SW 1271 (cell line): ENCODE measurements at regions not wholly inside any gene's neighbourhood (a gene's known extent, or its start where the extent isn't known, plus 50 kb on each side); places are given as distances from the start of the nearest gene placed in this dataset.

Source experiments
- DNase-seq, 2 experiments: peaks; one replicate each; lab custom pipeline; 2025; lab: John Stamatoyannopoulos, UW

DNA sequence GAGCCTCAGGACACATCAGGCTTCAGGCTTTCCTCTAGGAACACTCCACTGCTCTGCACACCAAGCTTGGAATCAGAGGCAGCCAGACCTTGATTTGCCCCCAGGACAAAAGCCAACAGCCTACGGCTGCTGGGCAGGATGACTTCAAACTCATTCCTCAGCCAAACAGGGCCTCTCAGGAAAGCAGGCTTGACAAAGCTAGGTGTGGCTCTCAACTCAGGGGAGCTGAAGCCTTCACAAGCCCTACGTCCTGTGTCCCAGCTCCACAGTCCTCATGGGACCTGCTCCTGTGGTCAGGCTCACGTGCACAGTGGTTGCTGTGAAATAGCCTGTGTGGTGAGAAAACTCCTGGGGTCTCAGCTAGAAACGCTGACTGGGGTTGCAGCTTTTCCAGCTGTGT is 398.9 kb upstream of the ZNF507 start:
- DNase-seq: no peak

DNA sequence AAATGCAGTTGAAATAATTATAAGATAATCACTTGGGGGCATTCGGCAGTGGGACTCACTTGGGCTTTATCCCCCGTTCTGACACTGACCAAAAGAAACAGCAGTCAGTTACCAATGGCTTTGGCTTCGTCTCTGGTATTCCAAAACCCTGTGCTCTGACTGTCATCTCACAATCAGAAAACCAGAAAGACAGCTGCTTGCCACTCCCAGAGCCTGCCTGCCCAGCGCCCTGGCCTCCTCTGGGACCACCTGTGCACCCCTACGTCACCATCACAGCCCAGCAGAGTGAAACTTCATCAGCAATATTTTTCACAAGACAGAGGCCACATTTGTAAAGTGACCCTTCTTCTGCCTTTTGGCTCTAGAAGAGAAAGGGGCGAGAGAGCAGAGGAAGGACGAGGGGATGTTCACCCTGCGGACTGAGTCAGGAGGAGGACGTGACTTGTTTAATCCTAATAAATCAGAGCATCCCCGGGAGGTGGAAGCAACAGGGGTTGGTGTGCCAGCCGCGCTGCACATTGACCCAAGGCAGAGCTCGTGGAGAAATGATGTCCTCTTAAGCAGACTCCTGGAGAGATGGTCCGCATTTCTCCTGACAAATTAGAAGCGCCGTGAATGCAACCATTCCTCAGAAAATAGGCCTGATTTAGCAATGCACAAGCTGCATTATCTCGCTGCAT is 397.8 kb upstream of the ZNF507 start:
- DNase-seq: no peak

DNA sequence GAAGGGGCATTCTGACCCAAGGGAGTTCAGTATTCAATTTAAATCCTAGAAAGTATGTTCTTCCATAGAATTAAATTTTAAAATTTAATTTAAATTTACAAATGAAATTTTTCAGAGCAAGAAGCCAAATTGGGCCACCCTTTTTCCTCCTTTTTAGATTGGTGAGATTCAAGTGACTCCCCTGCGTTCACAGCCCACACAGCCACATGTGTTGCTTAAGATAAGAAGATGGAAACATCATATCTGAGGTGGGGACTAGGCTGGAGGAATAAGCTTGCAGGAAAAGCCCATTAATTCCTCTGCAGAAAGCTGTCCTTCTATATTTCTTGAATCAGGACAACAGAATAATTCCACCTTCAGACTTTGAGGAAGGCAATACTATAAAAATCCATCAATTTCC is 392.7 kb upstream of the ZNF507 start:
- DNase-seq: no peak

- DNase-seq: no peak
Measured at GRCh38 chr19:31955061-31955460, 390.3 kb upstream of the ZNF507 start.

DNA sequence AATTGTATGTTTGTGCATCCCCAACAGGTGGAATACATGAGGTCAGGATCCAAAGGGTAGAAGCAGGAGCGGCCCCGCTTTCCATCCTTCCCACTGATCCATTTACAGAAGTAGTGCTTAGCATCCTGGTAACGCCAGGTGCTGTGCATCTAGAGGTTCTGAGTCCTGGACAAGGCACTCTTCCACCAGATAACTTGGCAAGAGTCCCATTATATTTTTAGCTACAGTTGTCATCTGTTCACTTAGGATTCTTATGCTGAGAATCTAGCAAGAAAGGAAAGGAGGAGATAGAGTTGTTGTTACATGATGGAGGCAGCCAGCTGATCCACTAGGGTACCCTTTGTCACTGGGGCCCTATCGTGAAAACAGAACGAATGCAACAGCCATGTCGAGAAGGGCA is 389.5 kb upstream of the ZNF507 start:
- no peak for DNase-seq

DNA sequence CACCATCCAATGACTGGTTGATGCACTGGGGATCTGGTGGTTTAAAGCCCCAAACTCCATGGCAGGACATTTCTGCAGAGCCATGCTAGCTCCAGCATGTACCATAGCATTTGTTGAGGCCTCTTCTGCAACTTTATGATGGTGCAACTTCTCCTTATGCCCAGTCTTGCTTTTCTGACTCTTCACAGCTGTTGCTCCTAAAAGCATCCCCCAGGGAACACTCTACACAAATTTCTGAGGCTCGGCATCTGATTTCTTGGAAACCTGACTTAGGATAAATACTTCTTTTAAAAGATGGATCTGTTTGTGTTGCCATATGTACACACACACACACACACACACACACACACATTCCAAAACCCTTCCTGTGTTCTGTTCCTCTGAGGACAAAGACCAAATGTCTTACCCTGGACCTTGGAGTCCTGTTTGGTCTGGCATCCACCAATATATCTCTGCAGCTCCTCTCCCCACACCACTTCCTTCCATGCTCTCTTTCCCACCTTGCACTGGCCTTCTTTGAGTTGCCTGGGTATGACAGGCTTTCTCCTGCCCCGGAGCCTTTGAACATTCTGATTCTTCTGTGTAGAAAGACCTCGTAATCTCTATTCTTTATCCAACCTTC is 388.5 kb upstream of the ZNF507 start:
- DNase-seq: no peak

GRCh38 chr19:31957711-31958110 is 387.7 kb upstream of the ZNF507 start:
- DNase-seq: no peak

GRCh38 chr19:31959527-31960018 is 385.8 kb upstream of the ZNF507 start:
- DNase-seq: no peak

GRCh38 chr19:31960474-31960873 is 384.9 kb upstream of the ZNF507 start:
- no peak for DNase-seq

- DNase-seq: no peak
Measured at GRCh38 chr19:31961191-31961590, 384.2 kb upstream of the ZNF507 start.

GRCh38 chr19:31961667-31962066 is 383.7 kb upstream of the ZNF507 start:
- DNase-seq: no peak

GRCh38 chr19:31962561-31962996 is 382.8 kb upstream of the ZNF507 start:
- no peak for DNase-seq

DNA sequence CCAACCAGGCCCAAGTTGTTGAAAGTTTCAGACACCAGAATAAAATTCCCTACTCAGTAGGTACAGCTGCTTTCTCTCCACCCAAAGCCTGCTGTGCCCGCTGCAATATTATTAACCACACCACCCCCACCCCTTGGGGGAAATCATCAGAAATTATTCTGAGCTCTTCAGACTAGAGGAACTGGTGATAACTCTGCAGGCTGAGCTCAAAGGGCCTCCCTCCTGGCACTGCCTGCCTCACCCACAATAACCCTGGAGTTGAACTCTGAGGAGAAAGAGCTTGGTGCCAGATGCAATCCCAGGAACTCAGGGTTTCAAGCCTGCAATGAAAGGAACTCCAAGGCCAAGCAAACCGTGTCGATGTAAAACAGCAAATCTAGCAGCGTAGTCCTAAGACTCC is 381.7 kb upstream of the ZNF507 start:
- DNase-seq: no peak

GRCh38 chr19:31969016-31969415 is 376.4 kb upstream of the ZNF507 start:
- no peak for DNase-seq

DNA sequence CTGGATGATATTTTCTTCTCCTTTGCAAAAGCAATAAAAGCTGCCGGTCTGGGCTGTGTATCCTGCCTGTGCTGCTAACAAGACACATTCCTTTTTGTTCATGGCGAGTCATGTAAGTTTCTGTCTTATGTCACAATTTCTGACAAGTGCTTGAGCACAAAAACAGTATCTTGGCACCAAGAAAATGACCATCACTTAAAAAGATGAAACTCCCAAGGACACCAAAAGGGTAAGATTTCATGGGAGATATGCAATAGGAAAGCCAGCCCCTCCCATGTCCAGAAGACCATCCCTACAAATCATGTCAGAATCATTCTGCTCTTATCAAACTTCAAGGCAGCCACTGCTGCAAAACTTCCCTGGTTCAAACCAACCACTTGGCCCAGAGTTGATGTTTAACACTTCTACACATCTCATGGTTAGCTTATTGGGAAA is 375.4 kb upstream of the ZNF507 start:
- no peak for DNase-seq

- no peak for DNase-seq
Measured at GRCh38 chr19:31974290-31974689, 371.1 kb upstream of the ZNF507 start.

DNA sequence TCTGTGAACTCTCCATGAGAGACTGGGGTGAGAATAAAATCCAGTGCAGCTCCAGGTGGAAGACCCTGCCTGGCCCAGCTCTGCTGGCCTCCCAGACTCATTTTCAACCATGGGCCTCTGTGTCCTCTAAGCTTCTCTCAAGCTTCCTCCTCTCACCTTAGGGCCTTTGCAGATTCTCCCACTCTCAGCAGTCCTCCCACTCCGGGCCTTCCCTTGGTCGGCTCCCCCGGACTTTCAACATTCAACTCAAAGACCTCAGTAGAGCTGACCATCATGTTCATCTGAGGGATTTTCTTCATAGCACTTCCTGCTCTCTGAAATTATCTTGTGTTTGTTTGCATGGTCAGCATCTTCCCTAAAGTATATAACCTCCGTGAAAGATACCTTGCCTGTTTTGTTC is 370.5 kb upstream of the ZNF507 start:
- DNase-seq: no peak

DNA sequence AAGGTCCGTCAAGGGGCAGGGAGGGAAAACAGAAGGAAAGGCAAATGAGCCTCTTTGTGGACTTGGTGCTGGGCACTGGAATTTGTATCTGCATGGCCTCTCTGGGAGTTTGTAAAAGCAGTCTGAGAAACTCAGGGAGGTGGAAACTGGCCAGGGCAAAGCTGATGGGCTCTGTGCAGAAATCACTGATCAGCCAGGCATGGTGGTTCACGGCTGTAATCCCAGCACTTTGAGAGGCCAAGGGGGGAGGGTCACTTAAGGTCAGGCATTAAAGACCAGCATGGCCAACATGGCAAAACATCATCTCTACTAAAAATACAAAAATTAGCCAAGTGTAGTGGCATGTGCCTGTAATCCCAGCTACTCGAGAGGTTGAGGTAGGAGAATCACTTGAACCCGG is 369.9 kb upstream of the ZNF507 start:
- no peak for DNase-seq

- DNase-seq: no peak
Measured at GRCh38 chr19:31976775-31977536, 368.5 kb upstream of the ZNF507 start.

GRCh38 chr19:31979362-31979761 is 366.0 kb upstream of the ZNF507 start:
- no peak for DNase-seq

- DNase-seq: no peak
Measured at GRCh38 chr19:31979949-31980670, 365.3 kb upstream of the ZNF507 start.

- DNase-seq: no peak
Measured at GRCh38 chr19:31980796-31981195, 364.6 kb upstream of the ZNF507 start.
